Skin epidermis (tissue), 12 donors: ENCODE measurements at regions not wholly inside any gene's neighbourhood (a gene's known extent, or its start where the extent isn't known, plus 50 kb on each side); places are given as distances from the start of the nearest gene placed in this dataset.

Source experiments
- H3K27ac ChIP-seq, 21 experiments: fragments of 200-600 bp; sonication (generic) in 11 of 21; one replicate each; pipeline ENCODE4 v1.5.0; 2020; ENCODE audit warnings: mild to moderate bottlenecking in 3 of 21, inconsistent platforms in 2 of 21, moderate library complexity in 2 of 21
- H3K4me3 ChIP-seq, 7 experiments: fragments of 200-600 bp; sonication (generic) in 2 of 7; one replicate each; pipeline ENCODE4 v1.5.0; 2020; ENCODE audit warnings: inconsistent platforms in 2 of 7, mild to moderate bottlenecking in 2 of 7, moderate library complexity in 1 of 7

DNA sequence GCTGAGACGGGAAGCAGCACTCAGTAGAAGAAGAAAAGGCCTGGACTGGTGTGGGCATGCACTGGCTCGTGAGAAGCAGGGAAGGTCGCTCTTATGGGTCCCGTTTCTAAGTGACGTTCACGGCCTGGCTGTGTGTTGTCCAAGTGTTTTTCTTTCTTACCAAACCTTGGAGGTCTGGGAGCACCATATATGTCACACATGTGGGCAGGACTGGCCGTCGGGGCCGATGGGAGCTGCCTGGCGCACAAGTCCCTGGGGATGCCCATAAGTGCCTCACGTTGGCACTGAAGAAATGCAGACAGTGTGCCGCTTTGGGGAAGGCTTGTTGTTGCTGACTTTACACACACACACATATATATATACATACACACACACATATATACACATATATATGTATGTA is 86.0 kb upstream of the DUSP22 start:
- H3K27ac ChIP-seq: no peak overlapping the region
- H3K4me3 ChIP-seq: no peak overlapping the region

DNA sequence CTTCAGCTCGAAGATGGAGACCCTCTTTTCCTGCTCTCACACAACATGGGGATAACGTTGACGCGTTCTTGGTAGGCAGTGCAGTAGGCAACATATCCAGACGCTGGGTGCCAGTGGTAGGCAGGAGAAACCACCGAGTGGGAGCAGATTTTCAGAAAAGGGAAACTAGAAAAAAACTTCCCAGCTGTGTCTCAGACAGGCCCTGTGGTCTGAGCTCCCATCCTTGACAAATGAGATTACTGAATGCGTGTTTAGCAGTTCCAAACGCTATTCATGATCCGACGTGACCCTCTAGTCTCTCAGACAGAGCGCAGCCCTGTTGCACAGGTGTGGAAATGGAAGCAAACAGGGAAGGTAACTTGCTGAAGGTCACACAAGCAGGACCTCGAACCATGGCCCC is 83.9 kb upstream of the DUSP22 start:
- Histone ChIP-seq H3K27ac (no peak overlapping the region), H3K4me3 (no peak overlapping the region)

DNA sequence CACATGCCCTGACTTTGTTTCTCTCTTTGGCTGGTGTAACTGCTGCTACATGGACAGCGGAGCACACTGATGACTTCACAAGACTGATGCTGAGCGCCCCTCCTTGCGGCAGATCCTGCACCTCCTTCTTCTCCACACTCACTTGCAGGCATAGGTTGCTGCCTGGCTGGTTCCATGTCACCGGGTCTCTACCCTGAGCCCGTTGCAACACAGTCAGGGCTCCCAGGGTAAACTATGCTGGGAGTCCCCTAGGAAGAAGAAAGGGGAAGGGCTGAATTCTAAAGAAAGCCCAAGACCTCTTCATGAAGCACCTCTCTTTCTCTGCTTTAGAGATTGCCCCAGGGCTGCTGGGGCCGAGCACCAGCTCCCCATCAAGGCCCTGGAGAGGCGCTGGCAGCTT is 83.3 kb upstream of the DUSP22 start:
- Histone ChIP-seq H3K27ac (peak overlapping the region in 1 of 21 experiments; percentile 57), H3K4me3 (no peak overlapping the region)

DNA sequence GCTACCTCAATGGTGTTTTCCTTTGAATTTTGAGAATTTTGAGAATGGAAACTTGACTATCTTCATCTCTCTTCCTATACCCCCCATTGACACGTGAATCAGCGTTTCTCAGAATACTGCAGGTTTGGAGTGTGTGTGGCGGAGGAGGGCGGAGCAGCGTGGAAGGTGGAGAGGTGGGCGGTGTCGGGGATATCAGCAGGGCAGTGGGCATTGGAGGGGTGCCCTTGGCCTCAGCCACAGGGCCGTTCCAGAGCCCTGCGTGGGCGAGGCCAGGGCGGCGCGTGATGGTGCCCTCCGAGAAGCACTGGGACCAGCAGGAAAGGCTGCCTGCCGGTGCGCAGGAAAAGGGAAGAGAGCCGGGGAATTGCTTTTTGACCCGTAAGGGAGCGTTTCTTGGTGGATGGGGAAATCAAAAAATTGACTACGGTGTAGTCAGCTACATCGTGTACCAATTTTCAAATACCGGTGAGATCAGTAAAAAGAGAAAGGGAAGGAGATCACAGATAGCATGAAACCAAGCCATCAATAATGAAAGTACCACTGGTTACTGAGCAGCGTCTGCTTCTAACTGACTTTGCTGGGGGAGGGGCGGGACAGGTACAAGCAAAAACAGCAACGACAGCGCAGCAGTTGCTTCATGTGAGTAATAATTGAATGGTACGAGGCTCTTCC is 82.7 kb upstream of the DUSP22 start:
- peak overlapping the region in 3 of 7 experiments; percentile 25 to 35 (median 28) for H3K4me3 ChIP-seq

DNA sequence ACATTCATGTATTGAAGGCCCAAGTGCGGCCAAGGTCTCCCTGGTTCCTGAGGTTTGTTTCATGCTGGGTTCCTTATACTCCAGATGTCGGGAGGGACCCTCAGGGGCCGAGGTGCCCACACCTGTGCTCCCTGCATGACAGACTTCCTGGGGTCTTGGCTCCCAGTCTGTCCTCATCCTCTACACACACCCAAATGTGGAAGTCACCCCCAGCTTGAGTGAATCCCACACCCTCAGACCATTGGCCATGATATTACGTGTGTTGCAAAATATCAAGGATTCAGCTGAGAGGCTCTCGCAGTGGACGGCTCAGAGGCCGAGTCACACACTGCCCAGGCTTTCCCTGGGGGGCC is 82.2 kb upstream of the DUSP22 start:
- H3K27ac ChIP-seq: peak overlapping the region in 5 of 21 experiments; percentile 13 to 59 (median 50)
- H3K4me3 ChIP-seq: peak overlapping the region in 3 of 7 experiments; percentile 25 to 35 (median 28)

More for the DNA sequence above, 82.7 kb upstream of the DUSP22 start:
- H3K27ac ChIP-seq: peak overlapping the region in 6 of 21 experiments; percentile 13 to 59 (median 49)

DNA sequence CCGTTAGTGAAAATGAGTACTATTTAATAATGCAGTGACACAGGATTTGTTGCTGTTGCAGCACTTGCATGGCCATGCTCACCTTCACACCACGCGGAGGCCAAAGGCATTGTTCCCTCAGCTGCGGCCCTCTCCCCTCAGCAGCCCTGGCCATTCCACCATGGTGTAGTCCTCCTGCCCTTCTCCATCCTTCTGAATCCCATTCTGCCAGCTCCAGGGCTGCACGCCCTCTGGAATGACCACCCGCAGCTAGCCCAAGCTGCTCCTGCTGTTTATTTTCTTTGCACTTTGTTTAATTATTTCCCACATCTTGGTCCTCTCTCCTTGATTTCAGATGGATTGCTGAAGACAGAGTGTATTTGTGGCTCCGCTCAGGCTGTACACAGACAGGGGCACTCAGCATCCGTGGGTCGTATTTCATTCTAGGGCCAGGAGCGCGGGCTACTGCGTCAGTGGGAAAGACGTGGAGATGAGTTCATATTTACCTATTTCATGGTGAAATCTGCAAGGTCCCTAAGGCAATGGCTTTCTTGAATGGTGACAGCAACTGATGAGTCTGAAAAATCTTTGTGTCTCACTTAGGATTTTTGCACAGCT is 81.4 kb upstream of the DUSP22 start:
- Histone ChIP-seq H3K4me3 (no peak overlapping the region), H3K27ac (no peak overlapping the region)

DNA sequence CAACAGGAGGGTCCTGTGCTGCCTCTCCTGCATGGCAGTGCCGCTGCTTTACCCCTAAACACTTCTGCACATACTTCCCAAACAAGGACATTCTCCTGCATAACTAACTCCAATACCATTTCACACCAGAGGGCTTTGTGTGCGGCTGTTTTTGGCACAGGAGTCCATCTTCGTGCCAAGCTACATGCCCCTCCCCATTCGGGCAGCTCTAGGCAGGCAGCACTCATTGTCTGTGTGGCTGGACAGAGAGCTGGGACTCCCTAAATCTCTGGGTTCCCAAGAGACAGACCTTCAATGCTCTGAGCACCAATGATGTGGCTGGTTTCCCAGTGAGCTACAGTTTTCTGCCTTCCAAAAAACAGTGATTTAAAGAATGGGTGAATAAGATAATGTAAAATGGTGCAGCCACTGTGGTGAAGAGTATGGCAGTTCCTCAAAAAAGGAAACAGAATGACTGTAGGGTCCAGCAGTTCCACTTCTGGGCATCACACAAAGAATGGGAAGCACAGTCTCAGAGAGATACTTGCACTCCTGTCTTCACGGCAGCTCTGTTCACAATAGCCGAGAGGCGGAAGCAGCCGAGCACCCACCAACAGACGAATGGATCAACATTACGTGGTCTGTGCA is 80.3 kb upstream of the DUSP22 start:
- no peak overlapping the region for H3K4me3 ChIP-seq
- no peak overlapping the region for H3K27ac ChIP-seq

DNA sequence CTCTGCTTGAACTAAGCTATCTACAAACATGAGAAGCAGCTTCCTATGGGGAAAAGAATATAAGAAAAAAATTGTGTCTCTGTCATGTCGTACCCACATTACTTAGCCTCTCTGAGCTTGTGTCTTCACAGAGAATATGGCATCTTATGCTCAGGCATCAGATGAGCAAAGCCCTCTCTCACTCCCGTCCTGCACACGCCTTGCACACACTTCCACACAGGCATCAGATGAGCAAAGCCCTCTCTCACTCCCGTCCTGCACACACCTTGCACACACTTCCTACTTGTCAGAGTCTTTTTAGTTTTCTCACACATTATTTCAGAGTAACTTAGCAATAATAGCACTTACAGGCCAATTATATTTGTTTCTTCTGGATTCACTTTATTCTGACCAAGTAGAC is 79.0 kb upstream of the DUSP22 start:
- H3K4me3 ChIP-seq: no peak overlapping the region
- no peak overlapping the region for H3K27ac ChIP-seq

DNA sequence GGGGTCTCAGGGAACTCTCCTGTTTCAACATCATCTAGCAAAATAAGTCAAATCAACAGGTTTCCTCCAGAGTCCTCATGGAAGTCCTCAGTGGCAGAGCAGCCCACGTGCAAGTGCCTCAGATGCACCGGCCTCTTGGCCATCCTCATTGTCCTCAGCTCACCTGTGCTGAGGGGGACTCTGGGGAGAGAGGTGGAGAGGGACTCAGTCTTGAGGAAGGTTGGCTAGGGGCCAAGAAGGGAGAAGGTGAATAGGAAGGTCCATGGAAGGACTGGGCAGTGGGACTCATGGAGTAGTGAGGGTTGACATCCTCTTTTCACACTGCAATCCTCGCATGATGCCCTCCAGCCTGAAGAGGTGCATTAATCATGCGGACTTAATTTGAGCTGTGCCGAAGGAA is 77.9 kb upstream of the DUSP22 start:
- no peak overlapping the region for H3K4me3 ChIP-seq
- H3K27ac ChIP-seq: no peak overlapping the region

DNA sequence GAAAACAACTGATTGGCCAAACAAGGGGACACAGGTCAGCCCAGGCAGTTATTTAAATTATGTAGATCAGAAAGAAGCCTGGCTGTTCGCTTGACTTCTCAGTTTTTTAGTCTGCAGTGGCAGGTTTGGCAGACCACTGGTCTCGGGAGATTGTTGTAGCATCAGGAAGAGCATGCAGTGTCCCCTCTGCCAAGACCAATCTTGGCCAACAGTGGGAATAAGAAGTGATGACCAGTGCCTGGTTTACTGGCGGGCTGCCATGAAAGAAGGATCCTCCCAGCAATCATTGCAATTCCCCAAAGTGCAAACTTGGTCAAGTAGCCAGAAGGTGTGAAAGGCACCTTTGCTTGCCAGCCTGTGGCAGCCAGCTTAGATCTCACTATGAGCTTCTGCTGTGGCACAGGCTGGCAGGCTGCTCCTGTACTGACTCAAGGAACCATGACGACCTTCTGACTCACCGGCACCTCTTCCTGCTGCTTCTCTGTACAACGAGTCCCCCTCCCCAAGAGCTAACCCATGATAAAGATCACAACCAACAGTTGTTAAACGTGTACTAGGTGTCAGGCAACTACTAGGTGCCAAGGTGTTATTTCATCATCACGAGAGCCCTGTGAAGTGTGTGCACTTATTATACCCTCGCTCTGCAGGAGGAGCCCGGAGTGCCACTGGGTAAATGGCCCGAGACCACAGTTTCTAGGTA is 76.8 kb upstream of the DUSP22 start:
- Histone ChIP-seq H3K4me3 (no peak overlapping the region), H3K27ac (peak overlapping the region in 1 of 21 experiments; percentile 23)

DNA sequence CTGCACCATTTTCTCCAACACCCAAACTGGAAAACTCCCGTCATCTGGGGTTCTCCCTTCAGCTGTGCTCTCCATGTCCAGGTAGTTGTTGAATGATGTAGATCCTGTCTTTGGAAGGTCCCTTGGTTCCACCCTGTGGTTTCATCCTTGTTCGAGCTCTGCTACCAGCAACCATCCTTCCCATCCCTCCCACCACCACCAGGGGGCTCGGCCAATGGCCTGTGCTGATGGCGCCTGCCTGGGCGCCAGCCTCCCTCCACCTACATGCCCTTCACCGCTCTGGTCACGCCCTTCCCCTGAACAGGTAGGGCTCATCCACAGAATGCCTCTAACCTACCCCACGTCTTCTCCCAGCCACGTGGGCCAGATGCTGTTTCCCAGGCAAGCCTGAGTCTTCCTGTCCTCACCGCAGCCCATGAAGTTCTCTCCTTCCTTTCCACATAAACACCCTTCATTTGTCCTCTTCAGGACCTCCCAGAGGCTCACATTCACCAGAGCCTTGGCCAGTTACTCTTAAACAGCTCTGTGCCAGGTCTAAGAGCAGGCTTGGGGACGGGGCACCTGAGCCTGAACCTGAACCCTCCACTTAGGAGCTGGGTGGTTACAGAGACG is 75.1 kb upstream of the DUSP22 start:
- H3K4me3 ChIP-seq: no peak overlapping the region
- H3K27ac ChIP-seq: no peak overlapping the region

DNA sequence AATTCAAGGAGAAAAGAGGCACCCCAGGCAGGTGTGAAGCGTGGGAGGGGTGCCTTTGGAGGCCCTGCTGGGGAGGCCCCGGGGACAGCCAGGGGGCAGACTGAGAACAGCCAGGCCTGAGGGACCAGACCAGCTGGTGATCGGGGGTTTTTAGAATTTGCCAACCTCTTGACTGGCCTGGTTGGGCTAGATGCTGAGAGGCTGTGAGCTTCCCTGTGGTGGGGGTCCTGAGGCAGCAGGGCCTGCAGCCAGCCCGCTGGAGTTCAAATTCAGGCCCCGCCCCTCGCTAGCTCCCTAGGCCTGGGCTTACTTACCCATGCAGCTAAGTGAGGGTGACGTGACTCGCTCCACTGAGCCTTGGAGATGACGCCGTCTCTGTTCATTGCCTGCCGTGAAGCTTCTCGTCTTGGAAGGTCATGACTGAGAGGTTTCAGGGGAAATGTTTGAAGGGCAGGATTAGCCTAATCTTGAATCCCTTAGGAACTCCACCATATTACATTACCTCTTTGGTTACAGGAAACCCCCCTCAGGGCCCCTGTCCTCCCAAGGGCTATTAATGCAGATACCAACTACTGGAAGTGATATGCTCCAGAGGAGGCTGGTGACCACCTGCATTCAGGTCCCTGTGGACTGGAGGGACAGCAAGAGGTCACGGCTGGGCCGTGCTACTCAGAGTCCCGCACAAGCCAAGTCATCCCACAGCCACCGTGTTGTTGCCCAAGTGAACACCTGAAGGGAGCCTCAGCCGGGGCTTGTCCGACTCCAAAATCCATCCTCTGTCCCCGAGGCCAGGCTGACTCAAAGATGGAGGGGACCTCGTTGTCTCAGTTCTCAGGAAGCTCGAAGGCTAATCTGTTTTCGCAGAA is 73.9 kb upstream of the DUSP22 start:
- Histone ChIP-seq H3K4me3 (no peak overlapping the region), H3K27ac (no peak overlapping the region)

DNA sequence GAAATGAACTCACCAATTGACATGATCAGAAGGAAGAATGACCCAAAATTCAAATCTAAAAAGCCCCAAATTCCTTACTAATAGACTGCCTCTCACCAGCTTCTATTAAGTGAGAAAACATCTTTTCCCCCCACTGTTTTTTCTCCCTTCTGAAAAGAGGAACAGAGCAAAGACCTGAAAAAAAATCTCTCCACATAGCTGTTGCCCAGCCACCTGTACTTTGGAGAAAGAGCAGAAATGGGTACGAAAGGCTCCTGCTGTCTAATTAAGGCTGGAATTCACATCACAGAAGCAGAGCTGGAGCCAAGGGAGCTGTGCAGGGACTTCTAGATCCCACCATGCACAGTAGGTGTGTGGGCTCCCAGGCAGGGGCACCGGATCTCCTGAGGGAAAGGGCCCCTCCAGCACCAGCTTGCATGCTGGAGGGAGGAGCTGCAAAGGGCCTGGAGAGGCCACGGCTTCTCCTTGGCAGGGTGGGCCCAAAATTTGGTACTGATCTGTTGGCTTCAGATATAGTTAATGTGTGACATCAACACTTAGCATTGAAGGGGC is 73.2 kb upstream of the DUSP22 start:
- Histone ChIP-seq H3K27ac (no peak overlapping the region), H3K4me3 (no peak overlapping the region)

DNA sequence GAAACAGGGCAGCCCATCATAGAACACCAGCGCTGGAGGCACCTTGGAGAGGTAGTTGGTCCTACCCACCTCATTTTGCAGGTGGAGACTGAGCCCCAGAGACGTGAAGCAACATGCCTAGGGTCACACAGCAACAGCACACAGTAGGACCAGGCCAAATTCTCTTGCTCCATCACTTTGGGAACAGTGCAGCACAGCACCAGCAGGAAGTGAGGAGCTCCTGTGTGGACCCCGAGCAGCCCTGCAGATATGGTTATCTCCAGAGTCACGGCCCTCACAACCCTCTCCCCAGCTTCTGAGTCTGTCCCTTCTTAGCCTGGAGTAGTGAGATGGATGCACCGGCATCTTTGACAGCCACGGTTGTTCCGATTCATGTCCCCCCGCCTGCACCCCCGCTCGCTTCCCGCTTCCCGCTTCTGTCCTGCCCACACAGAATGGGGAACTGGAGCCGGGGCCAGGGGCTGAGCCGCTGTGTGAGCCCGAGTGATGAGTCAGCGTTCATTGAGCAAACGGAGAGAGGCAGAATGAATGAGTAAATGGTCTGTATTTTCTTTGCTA is 72.6 kb upstream of the DUSP22 start:
- Histone ChIP-seq H3K4me3 (no peak overlapping the region), H3K27ac (no peak overlapping the region)

DNA sequence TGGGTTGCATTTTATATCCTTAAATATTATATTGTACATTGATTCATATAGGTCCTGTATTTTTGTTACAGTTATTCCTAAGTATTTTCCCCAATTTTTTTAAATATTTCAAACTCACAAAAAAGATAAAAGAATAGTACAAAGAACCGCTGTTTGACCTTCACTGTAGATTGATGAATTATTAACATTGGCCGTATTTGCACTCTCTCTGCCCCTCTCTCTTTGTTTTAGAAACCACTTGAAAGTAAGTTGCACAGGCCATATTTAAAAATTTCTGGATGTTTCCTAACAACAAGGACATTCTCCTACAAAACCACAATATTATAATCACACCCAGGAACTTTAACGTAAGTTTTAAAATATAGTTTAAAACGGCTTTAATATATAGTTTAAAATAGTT is 72.0 kb upstream of the DUSP22 start:
- Histone ChIP-seq H3K4me3 (no peak overlapping the region), H3K27ac (no peak overlapping the region)

DNA sequence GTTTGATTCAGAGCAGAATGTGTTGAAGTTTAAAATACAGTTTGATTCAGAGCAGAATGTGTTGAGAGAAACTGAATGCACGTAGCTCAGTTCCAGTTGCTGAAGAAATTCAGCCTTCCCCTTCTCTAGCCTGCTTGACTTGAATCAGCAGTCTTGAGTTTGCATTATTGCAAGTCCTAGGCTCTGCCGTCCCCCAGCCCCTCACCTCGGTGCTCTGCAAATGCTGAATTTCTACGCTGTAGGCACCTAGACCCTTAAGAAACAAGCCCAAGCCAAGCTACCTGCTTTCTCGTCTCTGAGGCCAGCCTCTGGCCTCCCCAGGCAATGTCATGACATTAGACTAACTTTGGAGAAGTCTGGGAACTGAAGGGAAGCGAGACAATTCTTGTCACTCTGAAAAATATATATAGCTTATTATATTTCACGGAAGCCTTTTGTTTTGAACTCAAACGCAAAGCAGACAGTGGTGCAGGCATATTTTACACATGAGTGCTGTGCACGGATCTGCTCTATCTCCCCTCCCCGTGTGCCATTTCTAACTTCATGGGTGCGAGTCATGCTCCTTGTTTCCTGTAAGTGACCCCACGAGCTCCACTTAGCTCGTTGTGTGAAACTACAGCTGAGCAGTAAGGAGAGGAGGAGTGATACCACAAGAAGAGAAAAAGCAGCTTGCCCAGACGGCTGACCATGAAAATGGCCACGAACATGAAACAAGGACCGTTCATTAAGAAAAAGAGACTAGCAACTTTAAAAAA is 71.4 kb upstream of the DUSP22 start:
- H3K4me3 ChIP-seq: no peak overlapping the region
- peak overlapping the region in 1 of 21 experiments; percentile 9 for H3K27ac ChIP-seq

DNA sequence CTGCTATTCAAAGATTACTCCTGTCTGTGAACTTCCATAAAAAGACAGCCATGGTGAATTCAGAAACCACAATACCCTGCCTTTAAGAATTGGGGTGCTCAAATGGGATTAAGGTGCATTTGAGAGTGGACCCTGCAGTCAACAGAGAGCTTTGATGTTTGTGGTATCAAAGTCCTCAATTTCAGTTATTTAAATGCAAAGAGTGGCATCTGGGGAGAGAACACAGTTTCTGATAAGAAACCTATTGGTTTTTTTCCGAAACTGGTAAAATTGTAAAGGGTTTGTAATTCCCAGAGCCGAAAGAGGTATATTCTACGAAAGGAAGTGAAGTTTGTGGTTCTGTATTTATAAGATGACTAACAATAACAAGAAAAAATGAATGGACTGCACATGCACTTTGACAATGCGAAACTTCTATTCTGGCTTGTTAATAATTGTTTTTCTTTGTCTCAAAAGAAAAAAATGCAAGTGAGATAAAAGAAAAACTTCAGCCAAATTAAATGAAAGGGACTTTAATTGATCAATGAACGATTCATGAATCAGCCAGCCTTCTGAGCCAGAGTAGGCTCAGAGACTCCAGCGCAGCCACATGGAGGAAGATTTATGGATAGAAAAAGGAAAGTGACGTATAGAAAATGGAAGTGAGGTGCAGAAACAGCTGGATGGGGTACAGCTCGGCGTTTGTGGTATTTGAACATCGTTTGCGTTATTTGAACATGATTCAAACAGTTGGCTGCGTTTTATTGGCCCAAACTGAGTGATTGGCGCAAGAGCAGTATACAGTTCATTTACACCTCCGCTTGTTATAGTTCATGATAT is 70.5 kb upstream of the DUSP22 start:
- peak overlapping the region in 1 of 21 experiments; percentile 9 for H3K27ac ChIP-seq
- no peak overlapping the region for H3K4me3 ChIP-seq
